COR-L47 (cell line): ENCODE measurements at regions not wholly inside any gene's neighbourhood (a gene's known extent, or its start where the extent isn't known, plus 50 kb on each side); places are given as distances from the start of the nearest gene placed in this dataset.

Experiments
- DNase-seq: peaks from one replicate; lab custom pipeline; 2025; lab: John Stamatoyannopoulos, UW

DNA sequence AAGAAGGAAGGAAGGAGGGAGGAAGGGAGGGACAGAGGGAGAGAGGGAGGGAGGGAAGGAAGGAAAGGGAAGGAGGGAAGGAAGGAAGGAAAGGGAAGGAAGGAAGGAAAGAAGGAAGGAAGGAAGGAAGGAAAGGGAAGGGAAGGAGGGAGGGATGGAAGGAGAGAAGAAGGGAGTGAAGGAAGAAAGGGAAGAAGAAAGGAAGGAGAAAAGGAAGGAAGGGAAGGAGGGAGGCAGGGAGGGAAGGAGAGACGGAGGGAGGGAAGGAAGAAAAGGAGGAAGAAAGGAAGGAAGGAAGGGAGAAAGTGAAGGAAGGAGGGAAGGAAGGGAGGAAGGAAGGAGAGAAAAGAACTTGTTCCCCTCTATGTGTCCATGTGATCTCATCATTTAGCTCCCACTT lies 465.0 kb downstream of the KCTD8 start:
- DNase-seq: no peak

DNA sequence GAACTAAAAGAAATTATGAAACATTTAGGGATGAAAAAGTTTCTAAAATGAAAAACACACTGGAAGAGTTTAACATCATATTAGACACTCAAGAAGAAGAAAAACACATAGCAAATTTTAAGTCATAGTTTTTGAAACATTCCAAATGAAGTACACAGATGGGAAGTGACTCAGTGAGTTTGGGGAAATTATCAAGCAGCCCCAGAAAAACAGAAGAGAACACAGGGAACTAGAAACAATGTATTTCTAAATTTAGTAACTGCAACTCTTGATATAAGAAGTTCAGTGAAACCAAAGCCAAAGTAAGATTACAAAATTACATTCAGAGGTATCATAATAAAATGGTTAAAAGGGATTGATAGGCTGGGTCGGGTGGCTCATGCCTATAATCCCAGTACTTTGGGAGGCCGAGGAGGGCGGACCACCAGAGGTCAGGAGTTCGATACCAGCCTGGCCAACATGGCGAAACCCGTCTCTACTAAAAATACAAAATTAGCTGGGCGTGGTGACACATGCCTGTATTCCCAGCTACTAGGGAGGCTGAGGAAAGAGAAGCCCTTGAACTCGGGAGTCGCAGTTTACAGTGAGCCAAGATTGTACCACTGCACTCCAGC lies 461.2 kb downstream of the KCTD8 start:
- no peak for DNase-seq

DNA sequence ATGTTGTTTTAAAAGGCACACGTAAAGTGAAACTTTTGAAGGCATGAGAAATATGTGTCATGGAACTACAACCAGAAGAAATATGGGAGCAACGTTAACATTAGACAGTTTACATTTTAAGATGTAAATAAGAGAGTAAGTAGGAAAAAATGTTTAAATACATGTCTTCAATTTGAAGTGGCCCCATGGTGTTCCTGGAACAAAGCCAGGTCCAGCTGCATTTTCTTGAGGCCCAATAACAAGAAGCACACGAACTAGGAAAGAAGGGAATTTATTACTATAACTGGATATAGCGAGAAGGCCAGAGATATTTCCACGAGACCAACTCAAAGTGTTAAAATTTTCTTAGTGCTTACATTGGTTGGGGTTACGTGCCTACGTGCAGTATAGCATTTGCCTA lies 458.1 kb downstream of the KCTD8 start:
- no peak for DNase-seq

DNA sequence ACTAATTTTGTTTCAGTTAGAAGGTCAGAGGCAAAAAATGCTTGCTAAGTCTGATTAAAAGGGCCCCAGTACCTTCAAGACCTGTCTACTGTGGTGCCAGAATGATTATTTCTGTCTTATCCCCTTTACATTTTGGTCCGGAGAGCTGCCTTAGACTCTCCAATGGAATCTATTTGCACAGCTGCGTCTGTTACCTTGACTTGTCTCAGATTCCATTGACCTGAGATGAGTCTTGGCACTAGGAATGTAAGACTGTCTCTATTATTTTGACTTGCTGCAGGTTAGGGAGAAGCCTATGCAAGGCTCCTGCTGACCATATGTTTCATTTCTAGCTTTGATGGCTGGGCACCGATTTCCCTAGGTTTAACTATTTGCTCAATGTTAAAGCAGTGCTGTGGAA lies 457.6 kb downstream of the KCTD8 start:
- DNase-seq: no peak

DNA sequence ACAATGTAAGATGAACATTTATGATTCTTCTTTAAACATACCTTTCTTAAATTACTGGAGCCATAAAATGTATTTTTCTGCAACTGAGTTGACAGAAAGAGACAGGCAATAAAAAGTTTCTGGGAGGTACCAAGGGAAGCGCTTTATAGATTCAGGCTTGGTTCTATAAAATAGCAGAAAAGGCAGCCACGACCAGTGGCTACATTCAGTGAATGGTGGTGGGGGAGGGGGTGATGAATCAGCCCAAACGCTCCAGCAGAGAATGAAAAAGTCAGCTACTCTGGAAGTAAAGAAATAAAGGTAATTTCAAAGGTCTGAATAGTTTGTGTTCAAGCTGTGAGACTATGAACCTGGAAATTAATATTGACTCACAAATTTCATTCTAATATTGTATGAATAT lies 456.1 kb downstream of the KCTD8 start:
- no peak for DNase-seq

DNA sequence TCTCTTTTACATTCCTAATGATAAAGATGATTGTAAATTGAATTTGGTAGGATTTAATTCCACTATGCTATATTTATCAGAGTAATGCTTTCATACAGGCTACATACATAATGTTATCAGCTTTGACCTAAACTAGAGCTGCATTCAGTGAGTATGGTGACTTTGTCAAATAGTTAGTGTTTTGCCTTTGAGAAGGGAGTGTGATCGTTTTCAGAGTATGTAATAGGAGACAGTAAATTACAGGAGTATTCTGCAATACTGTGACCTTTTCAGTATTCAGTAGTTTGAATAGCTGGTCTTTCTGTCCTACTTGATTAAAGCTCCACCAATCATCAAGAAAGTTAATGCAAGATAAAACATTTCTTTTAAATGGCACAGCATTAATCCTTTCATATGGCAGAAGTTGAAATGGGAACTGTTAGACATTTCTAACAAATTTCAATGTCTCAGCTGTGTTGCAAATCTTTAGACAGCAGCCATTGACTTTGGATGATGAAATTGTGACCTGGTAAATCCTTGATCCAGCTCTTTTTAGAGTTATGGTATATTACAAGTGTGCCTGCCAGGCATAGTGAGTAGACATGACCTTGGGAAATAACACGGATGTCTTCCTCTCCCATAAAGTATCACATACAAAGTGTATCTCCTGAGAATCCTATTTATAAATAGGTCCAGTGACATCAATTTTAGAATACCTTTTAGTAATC lies 455.3 kb downstream of the KCTD8 start:
- DNase-seq: no peak

DNA sequence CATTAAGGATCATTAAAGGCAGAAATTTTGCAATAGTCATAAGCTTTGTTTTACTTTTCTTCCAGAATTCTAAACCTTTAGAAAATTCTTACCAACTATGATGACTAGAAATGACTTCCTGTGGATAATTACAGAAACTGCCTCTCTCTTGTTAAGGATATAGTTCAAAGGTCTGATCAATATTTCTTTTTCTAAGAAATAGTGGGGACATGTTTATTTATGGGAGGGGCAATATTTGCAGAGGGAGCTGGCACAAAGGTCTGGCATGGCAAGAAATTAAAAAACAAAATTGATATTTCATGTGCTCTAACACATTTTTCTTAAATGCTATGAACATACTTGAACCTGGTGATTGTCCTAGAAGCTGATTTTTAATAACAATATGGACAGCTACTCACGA lies 448.9 kb downstream of the KCTD8 start:
- DNase-seq: no peak

DNA sequence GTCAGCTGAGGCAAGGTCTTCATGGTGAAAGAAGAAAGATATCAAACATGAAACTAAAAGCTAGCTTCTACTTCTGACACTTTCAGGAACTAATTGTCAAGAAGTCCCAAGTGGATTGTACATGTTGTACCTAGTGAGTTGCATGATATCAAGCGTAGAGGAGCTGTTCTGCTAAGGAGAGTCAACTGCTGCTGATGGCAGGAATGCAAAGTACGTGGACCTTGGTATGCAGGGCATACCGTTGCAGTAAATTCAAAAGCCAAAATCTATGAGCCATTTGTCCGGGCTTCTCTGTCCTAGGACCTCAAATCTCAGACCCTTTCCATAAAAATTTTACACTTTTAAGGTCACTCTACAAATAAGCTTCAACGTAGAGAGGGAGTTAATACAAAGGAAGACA lies 446.2 kb downstream of the KCTD8 start:
- DNase-seq: no peak

DNA sequence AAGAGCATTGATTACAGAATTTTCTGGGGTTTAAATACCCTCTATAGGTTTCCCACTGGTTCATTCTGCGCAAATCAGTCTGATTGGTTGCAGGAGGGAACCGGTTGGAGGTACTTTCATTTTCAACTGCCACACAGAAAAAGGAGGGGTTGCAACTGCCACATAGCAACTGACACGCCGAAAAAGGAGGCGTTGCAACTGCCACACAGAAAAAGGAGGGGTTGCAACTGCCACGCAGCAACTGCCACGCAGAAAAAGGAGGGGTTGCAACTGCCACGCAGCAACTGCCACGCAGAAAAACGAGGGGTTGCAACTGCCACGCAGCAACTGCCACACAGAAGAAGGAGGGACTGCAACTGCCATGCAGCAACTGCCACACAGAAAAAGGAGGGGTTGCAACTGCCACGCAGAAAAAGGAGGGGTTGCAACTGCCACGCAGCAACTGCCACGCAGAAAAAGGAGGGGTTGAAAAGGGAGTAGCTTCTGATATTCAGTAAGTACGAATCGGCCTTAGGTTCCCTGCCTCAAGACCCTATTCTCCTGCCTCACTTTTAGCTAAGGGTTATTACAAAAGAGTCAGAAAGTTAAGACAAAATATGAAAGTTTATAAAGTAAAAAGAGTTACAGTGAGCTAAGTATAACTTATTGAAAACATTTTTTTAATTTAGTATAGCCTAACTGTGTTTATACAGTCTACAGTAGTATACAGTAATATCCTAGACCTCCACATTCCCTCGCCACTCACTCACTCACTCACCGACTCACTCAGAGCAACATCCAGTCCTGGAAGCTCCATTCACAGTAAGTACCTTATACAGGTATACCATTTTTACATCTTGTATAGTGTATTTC lies 431.8 kb downstream of the KCTD8 start:
- DNase-seq: peak; percentile 64

DNA sequence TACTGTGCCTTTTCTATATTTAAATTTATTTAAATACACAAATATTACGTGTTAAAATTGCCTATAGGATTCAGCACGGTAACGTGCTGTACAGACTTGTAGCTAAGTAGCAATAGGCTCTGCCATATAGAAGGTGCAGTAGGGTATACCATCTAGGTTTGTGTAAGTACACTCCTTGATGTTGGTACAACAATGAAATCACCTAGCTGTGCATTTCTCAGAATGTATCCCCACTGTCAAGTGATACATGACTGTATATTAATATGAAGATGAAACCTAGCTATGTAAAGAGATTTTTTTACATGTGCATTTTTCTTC lies 431.2 kb downstream of the KCTD8 start:
- DNase-seq: no peak

DNA sequence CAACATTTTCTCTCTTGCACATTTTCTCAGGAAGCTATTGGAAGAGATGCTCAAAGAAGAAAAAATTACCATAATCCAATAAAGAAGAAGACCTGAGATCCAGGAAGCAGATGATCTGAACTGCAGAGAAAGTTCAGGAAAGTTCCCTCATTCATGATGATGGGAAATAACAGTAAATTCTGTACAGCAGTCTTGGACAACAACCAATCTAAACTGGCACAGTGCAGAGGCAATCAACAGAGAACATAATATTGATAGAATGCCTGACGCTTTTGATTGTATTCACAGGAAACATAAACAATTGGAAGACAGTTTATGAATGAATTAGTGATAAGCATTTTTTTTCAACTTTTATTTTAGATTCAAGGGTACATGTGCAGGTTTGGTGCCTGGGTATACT lies 428.9 kb downstream of the KCTD8 start:
- no peak for DNase-seq

DNA sequence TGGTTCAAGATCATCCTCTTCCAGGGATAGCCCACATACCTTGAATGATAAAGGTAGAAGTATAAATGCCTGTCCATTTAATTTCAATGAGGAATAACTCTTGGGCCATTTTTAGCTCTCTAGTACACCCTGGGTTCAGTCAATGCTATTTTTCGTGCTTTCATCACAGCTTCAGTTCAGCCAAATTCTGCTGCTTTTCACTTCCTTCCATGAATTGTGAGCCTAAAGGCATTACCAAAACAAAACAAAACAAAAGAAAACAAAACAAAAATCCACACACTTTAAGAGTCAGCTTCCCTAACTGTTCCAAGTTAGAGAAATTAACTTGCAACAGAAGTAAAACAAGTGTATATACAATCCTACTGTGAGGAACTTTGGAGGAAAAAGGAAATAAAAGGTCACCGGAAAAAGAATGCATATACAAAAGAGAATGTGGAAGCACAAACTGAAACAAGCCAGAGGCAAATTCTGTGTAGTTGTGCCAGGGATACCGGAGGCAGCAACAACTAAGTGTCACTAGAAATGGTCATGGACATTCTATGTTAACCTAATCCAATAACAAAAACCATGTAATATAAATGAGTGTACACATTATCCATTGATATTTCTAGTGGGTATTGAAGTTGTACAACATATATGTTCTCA lies 423.1 kb downstream of the KCTD8 start:
- DNase-seq: no peak

DNA sequence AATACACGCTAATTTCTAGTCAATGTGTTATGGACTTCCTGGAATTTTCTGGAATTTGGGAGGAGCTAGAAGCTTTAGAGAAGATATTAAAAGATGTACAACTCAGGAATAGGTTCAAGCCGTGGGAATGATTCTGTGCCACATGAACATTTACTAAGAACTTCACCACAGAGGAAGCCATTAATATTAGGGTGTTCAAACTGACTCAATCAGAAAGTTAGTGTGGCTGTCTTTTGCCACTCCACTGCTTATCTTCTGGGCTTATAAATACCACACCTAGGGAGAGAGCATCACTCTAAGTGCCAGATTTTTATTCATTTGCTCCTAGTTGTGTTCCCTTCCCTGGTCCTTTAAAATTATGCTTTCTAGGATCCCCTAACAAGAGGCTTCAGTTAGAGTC lies 409.8 kb downstream of the KCTD8 start:
- DNase-seq: no peak

DNA sequence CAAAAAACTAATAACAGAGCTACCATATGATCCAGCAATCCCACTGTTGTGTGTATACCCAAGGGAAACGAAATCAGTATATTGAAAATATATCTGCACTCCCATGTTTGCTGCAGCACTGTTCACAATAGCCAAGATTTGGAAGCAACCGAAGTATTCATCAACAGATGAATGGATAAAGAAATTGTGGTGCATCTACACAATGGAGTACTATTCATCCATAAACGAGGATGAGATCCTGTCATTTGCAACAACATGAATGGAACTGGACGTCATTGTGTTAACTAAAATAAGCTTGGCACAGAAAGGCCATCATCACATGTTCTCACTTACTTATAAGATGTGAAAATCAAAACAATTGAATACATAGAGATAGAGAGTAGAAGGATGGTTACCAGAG lies 402.1 kb downstream of the KCTD8 start:
- no peak for DNase-seq

DNA sequence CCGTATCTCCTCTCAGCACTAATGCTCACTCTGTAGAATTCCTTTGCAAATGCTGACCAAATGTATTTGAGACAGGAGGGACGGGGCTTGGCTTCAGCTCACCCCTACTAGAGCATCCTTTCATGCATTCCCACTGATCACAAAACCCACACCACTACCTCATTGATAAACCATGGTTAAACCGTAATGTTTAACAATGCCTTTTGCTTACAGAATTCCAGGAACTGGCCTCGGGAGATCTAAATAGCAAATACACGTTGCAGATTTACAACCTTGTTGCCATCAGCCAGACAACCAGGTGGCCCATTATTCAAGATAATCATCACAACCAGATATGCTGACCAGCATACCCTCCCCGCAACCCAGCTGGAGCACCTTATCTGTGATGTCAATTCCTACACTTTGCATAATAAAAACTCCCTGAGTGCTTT lies 391.9 kb downstream of the KCTD8 start:
- no peak for DNase-seq

DNA sequence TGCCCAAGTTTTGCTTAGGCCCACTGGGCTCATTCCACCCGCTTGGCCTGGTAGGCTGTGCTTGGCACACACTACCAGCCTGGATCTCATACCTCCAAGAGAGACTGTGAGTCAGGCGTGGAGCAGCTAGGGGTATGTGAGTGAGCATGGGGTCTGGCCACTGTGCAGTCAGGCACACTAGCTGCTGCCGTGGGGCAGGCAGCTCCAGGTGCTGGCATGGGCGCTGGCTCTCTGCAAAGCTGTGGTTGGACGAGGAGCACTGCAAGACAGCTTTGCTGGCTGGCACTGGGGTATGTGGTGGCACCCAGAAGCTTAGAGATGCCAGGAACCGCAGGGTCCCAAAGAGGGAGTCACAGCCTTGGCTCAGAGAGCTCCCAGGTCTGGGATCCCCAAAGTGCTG lies 377.8 kb downstream of the KCTD8 start:
- no peak for DNase-seq

DNA sequence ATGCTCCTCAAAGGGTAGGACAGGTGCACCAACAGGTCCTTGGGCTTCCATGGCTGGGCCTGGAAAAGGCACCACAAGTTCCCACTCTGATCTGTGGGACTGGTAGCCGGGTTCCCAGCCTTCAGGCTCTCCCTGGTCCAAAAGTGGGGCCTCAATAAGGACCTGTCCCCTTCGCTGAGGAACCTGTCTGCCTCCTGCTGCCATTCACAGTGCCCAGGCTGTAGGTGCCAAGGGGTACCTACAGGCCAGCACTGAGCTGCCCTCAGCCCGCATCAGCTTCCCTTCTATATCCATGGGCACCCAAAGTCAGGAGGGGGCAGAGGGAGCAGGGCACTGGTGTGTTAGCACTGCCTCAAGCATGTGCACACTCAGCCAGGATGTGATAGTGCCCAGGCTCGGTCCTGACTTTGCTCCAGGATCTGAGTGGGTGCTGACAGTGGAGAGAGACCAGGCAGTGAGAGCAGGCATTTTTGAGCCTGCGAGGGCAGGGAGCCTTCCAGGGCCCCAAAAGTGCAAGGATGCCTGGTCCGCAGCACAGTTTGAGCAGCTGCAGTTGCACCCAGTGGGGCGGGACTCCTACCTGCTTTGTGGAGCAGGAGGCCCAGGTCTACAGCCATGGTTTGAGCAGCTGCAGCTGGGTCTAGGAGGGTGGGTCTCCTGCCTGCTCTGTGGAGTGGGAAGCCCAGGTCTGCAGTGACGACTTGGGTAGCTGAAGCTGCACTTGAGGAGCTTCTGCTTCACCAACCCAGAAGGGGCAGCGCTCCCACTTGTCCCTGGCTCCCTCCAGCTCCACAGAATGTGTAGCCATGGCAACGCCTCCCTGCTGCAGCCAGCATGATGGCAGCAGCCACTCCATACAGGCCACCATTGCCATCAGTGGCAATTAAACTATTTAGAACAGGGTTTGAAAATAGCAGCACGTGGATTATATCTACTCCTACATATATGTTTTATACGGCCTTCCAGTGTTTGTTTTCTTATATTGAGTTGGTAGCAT lies 376.4 kb downstream of the KCTD8 start:
- DNase-seq: no peak

DNA sequence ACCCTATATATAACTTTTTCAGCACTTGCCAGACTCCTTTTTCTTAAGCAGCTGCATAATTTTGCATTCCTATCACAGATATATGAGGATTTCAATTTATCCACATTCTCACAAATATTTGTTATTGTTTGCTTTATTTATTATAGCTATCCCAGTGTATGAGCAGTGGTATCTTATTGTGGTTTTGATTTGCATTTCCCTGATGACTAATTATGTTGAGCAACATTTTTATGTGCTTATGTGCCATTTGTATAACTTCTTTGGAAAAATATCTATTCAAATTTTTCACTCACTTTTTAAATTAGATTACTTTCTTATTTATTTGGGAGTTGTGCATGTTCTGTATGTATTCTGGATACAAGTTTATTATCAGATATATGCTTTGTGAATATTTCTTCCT lies 361.9 kb downstream of the KCTD8 start:
- no peak for DNase-seq

DNA sequence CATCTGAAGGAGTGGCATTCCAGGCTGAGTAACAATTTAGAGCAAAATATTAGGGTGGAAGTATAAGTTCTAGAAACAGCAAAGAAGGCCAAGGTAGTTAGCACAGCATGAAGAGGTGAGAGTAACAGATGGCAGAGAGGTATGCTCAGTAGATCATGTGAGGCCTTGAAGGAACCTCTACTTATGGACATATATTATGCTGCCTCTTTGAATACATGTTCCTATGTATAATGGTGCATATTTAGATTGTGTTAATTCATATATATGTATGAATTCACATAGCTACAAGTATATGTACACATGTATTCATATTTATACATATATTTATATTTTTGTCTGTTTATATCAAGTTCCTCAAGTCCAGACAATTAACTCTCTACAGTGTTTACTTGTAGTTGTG lies 355.2 kb downstream of the KCTD8 start:
- DNase-seq: no peak

DNA sequence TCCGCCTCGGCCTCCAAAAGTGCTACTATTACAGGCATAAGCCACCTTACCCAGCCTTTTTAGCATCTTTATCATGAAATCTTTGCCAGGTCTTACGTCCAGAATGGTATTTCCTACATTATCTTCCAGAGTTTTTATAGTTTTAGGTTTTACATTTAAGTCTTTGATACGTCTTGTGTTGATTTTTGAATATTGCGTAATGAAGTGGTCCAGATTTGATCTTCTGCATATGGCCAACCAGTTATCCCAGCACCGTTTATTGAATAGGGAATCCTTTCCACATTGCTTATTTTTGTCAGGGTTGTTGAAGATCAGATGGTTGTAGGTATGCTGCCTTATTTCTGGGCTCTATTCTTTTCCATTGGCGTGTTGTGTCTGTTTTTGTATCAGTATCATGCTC lies 349.6 kb downstream of the KCTD8 start:
- no peak for DNase-seq

DNA sequence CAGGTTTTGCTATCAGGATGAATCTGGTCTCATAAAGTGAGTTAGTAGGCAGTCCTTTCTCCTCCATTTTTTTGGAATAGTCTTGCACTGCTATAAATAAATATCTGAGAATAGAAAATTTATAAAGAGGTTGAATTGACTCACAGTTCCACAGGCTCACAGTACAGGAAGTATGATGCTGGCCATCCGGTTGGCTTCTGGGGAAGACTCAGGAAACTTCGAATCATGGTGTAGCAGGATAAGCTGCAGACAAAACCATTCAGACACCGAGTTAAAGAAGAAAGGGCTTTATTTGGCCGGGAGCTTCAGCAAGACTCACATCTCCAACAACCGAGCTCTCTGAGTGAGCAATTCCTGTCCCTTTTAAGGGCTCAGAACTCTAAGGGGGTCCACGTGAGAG lies 348.2 kb downstream of the KCTD8 start:
- no peak for DNase-seq
